ENCODE measurements at regions not wholly inside any gene's neighbourhood (a gene's known extent, or its start where the extent isn't known, plus 50 kb on each side); places are given as distances from the start of the nearest gene placed in this dataset.

- no peak overlapping the region for H3K4me3 Mint-ChIP-seq
- no peak overlapping the region for H3K27ac ChIP-seq (ENCODE audit: low read depth, low read length)
- 94% methylated on average over 1 of the region's 2 CpGs; no CpG with 5 or more reads in 1 of the 2 experiments for WGBS, 2 experiments (ENCODE audit: insufficient coverage in 1 of 2, insufficient read length in 1 of 2)
- TF ChIP-seq CTCF (conservative IDR thresholded peaks at IDR 0.05) = no peak
- H3K9me3 ChIP-seq (ENCODE audit: control insufficient read depth, low read length) = no peaks in the 10 kb centered on the region
- H3K36me3 Mint-ChIP-seq (ENCODE audit: low read depth) = no peaks in the 10 kb centered on the region
- no peak overlapping the region for H3K27ac Mint-ChIP-seq
- no peak overlapping the region for H3K9ac ChIP-seq (ENCODE audit: extremely low read depth, low read length, poor library complexity, severe bottlenecking)
- no peaks in the 10 kb centered on the region for H3K4me1 ChIP-seq (ENCODE audit: control insufficient read depth, insufficient read depth, low read length)
- H3K27me3 Mint-ChIP-seq (ENCODE audit: insufficient read depth) = no peaks in the 10 kb centered on the region
- no peak overlapping the region for H3K4me3 ChIP-seq (ENCODE audit: low read length)
- H3K27me3 ChIP-seq (ENCODE audit: control insufficient read depth, insufficient read depth, low read length, poor library complexity, severe bottlenecking) = no peaks in the 10 kb centered on the region
- no peaks in the 10 kb centered on the region for H3K36me3 ChIP-seq (ENCODE audit: control insufficient read depth, insufficient read depth, low read length)
- H3K9me3 Mint-ChIP-seq = no peaks in the 10 kb centered on the region
- no peaks in the 10 kb centered on the region for H3K4me1 Mint-ChIP-seq
- no peak for DNase-seq
Observed at GRCh38 chr1:199808110-199808870, 219.2 kb upstream of the NR5A2 start.

- Histone ChIP-seq H3K36me3 (ENCODE audit: control insufficient read depth, insufficient read depth, low read length) (no peaks in the 10 kb centered on the region), H3K4me1 (ENCODE audit: control insufficient read depth, insufficient read depth, low read length) (no peaks in the 10 kb centered on the region), H3K4me3 (ENCODE audit: low read length) (no peak overlapping the region), H3K27me3 (ENCODE audit: control insufficient read depth, insufficient read depth, low read length, poor library complexity, severe bottlenecking) (no peaks in the 10 kb centered on the region), H3K9ac (ENCODE audit: extremely low read depth, low read length, poor library complexity, severe bottlenecking) (no peak overlapping the region), H3K27ac (ENCODE audit: low read depth, low read length) (no peak overlapping the region), H3K9me3 (ENCODE audit: control insufficient read depth, low read length) (no peaks in the 10 kb centered on the region)
- DNase-seq = no peak
- no peak overlapping the region for H3K4me3 Mint-ChIP-seq
- H3K27ac Mint-ChIP-seq = no peak overlapping the region
- H3K4me1 Mint-ChIP-seq = no peaks in the 10 kb centered on the region
- no peak for TF ChIP-seq CTCF (conservative IDR thresholded peaks at IDR 0.05)
- WGBS, 2 experiments (ENCODE audit: insufficient coverage in 1 of 2, insufficient read length in 1 of 2) = 95% methylated on average over 1 of the region's 1 CpG; no CpG with 5 or more reads in 1 of the 2 experiments
- H3K36me3 Mint-ChIP-seq (ENCODE audit: low read depth) = no peaks in the 10 kb centered on the region
- no peaks in the 10 kb centered on the region for H3K9me3 Mint-ChIP-seq
- H3K27me3 Mint-ChIP-seq (ENCODE audit: insufficient read depth) = no peaks in the 10 kb centered on the region
Observed at GRCh38 chr1:199809311-199809710, 218.2 kb upstream of the NR5A2 start.

- Histone ChIP-seq H3K9ac (ENCODE audit: extremely low read depth, low read length, poor library complexity, severe bottlenecking) (no peak overlapping the region), H3K36me3 (ENCODE audit: control insufficient read depth, insufficient read depth, low read length) (no peaks in the 10 kb centered on the region), H3K27ac (ENCODE audit: low read depth, low read length) (no peak overlapping the region), H3K4me3 (ENCODE audit: low read length) (no peak overlapping the region), H3K4me1 (ENCODE audit: control insufficient read depth, insufficient read depth, low read length) (no peaks in the 10 kb centered on the region), H3K9me3 (ENCODE audit: control insufficient read depth, low read length) (no peaks in the 10 kb centered on the region), H3K27me3 (ENCODE audit: control insufficient read depth, insufficient read depth, low read length, poor library complexity, severe bottlenecking) (no peaks in the 10 kb centered on the region)
- Mint-ChIP-seq H3K27me3 (ENCODE audit: insufficient read depth) (no peaks in the 10 kb centered on the region), H3K27ac (no peak overlapping the region), H3K4me3 (no peak overlapping the region), H3K4me1 (no peaks in the 10 kb centered on the region), H3K36me3 (ENCODE audit: low read depth) (no peaks in the 10 kb centered on the region), H3K9me3 (peaks cover 2% of the 10 kb centered on the region)
- WGBS, 2 experiments (ENCODE audit: insufficient coverage in 1 of 2, insufficient read length in 1 of 2) = 91 to 92% methylated on average over 5 of the region's 5 CpGs
- DNase-seq = no peak
- TF ChIP-seq CTCF (conservative IDR thresholded peaks at IDR 0.05) = no peak
Observed at GRCh38 chr1:199811163-199811562, 216.3 kb upstream of the NR5A2 start.

All from endodermal cell (in vitro differentiated cells).